GM18505 (cell line): ENCODE measurements at regions not wholly inside any gene's neighbourhood (a gene's known extent, or its start where the extent isn't known, plus 50 kb on each side); places are given as distances from the start of the nearest gene placed in this dataset.

Experiments
- ATAC-seq: cut with Tn5 transposase; IDR thresholded peaks from one replicate; pipeline ENCODE4 v1.9.1; 2021; ENCODE audit not compliant: unreplicated experiment
- POLR2A ChIP-seq: IDR thresholded peaks from 4 replicates; pipeline ENCODE4 v1.6.1; 2011; ENCODE audit warnings: borderline replicate concordance; ENCODE audit not compliant: insufficient read depth, insufficient read length; ENCODE audit errors: extremely low read depth

GRCh38 chr5:124341066-124341858 lies 405.2 kb downstream of the ZNF608 start:
- ATAC-seq, result no peak
- no peak for TF ChIP-seq POLR2A

GRCh38 chr5:124337996-124338395 lies 408.4 kb downstream of the ZNF608 start:
- TF ChIP-seq POLR2A, result no peak
- ATAC-seq, result no peak

- no peak for TF ChIP-seq POLR2A
- no peak for ATAC-seq
Measured at GRCh38 chr5:124333298-124333979, 413.0 kb downstream of the ZNF608 start.

DNA sequence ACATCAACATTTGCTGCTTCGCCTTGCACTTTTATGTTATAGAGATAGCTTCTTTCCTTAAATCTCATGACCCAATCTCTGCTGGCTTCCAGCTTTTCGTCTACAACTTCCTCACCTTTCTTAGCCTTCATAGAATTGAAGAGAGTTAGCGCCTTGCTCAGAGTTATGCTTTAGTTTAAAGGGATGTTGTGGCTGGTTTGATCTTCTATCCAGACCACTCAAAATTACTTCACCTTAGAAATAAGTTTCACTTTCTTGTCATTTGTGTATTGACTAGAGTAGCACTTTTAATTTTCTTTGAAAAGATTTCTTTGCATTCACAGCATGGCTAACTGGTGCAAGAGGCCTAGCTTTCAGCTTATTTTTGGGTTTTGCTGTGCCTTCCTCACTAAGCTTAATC lies 414.2 kb downstream of the ZNF608 start:
- no peak for TF ChIP-seq POLR2A
- no peak for ATAC-seq

GRCh38 chr5:124330595-124331220 lies 415.7 kb downstream of the ZNF608 start:
- no peak for TF ChIP-seq POLR2A
- ATAC-seq, result no peak

- ATAC-seq, result no peak
- TF ChIP-seq POLR2A, result no peak
Measured at GRCh38 chr5:124328201-124328600, 418.2 kb downstream of the ZNF608 start.

GRCh38 chr5:124318661-124319060 lies 427.8 kb downstream of the ZNF608 start:
- no peak for ATAC-seq
- TF ChIP-seq POLR2A, result no peak

- TF ChIP-seq POLR2A, result no peak
Measured at GRCh38 chr5:124317451-124317850, 429.0 kb downstream of the ZNF608 start.

GRCh38 chr5:124315741-124316415 lies 430.6 kb downstream of the ZNF608 start:
- no peak for TF ChIP-seq POLR2A

More at GRCh38 chr5:124317451-124317850, 429.0 kb downstream of the ZNF608 start:
- ATAC-seq, result no peak

GRCh38 chr5:124310453-124310852 lies 436.0 kb downstream of the ZNF608 start:
- no peak for TF ChIP-seq POLR2A
- no peak for ATAC-seq

More at GRCh38 chr5:124315741-124316415, 430.6 kb downstream of the ZNF608 start:
- ATAC-seq, result no peak

DNA sequence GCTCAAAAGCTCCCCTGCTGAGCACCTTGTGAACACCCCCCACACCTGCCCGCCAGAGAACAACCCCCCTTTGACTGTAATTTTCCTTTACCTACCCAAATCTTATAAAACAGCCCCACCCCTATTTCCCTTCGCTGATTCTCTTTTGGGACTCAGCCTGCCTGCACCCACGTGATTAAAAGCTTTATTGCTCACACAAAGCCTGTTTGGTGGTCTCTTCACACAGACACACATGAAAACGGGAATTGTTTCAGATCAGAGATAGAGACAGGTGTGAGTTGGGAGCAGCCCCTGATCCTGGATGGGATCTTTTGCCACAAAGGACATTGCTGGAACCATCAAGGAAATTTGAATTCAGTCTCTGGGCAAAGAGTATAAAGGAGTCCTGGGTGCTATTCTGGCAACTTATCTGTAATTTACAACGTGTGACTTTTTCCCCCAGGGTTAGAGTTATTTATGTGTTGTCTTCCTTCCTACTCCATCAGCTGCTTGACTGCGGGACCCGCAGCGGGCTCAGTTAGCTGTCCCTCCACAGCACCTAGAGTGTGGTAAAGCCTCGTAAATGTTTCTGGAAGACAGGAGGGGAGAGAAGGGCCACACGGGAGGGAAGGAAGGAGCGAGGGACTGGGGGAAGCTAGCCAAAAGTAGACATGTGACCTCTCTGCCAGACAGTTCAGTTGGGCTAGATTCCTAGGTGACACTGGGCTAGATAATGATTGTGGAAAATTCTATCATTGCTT lies 437.0 kb downstream of the ZNF608 start:
- no peak for TF ChIP-seq POLR2A
- ATAC-seq, result no peak

GRCh38 chr5:124303366-124303765 lies 443.1 kb downstream of the ZNF608 start:
- no peak for TF ChIP-seq POLR2A
- no peak for ATAC-seq
